ENCODE measurements at regions not wholly inside any gene's neighbourhood (a gene's known extent, or its start where the extent isn't known, plus 50 kb on each side); places are given as distances from the start of the nearest gene placed in this dataset.
"Not testable (repeated sequence)": the region's sequence is repeated elsewhere in the genome, so short reads cannot be mapped to it uniquely, and the experiment has no call there.

GRCh38 chr2:117378653-117379052 lies 435.8 kb upstream of the DDX18 start:
- TF ChIP-seq CTCF (IDR thresholded peaks at IDR 0.05) (no peak), POLR2A (IDR thresholded peaks at IDR 0.05) (no peak)
- DNase-seq (ENCODE audit: low spot score in 2 of 2) = no peak
- H3K4me3 ChIP-seq (ENCODE audit: low read depth, poor library complexity, severe bottlenecking) = no peak overlapping the region
- WGBS, 2 donors = 58 to 66% methylated on average over 4 of the region's 4 CpGs
- intact Hi-C loops (cut with DNase I; ENCODE audit: low total_unique reads) = no loop called here

GRCh38 chr2:117379928-117380327 lies 434.6 kb upstream of the DDX18 start:
- no peak for DNase-seq (ENCODE audit: low spot score in 2 of 2)
- TF ChIP-seq POLR2A (IDR thresholded peaks at IDR 0.05) = no peak
- no peak for TF ChIP-seq CTCF (IDR thresholded peaks at IDR 0.05)
- no peak overlapping the region for H3K4me3 ChIP-seq (ENCODE audit: low read depth, poor library complexity, severe bottlenecking)
- intact Hi-C loops (cut with DNase I; ENCODE audit: low total_unique reads) = no loop called here
- 81 to 84% methylated on average over 4 of the region's 4 CpGs for WGBS, 2 donors

GRCh38 chr2:117383997-117384396 lies 430.5 kb upstream of the DDX18 start:
- H3K4me3 ChIP-seq (ENCODE audit: low read depth, poor library complexity, severe bottlenecking); intact Hi-C loops (cut with DNase I; ENCODE audit: low total_unique reads): not testable (repeated sequence)
- WGBS, 2 donors = 94 to 95% methylated on average over 12 of the region's 12 CpGs
- DNase-seq (ENCODE audit: low spot score in 2 of 2) = peak in 1 of 2 donors; percentile 68

- TF ChIP-seq CTCF (IDR thresholded peaks at IDR 0.05) (no peak), POLR2A (IDR thresholded peaks at IDR 0.05) (no peak)
- DNase-seq (ENCODE audit: low spot score in 2 of 2) = no peak
- intact Hi-C loops (cut with DNase I; ENCODE audit: low total_unique reads) = no loop called here
- no peak overlapping the region for H3K4me3 ChIP-seq (ENCODE audit: low read depth, poor library complexity, severe bottlenecking)
Measured at GRCh38 chr2:117396161-117396560, 418.3 kb upstream of the DDX18 start.

GRCh38 chr2:117401582-117401981 lies 412.9 kb upstream of the DDX18 start:
- no peak for TF ChIP-seq CTCF (IDR thresholded peaks at IDR 0.05)
- no peak for TF ChIP-seq POLR2A (IDR thresholded peaks at IDR 0.05)
- DNase-seq (ENCODE audit: low spot score in 2 of 2) = no peak
- WGBS, 2 donors = 52% methylated on average over 1 of the region's 1 CpG
- intact Hi-C loops (cut with DNase I; ENCODE audit: low total_unique reads) = no loop called here
- H3K4me3 ChIP-seq (ENCODE audit: low read depth, poor library complexity, severe bottlenecking) = no peak overlapping the region

GRCh38 chr2:117406443-117406842 lies 408.0 kb upstream of the DDX18 start:
- TF ChIP-seq CTCF (IDR thresholded peaks at IDR 0.05) = no peak
- TF ChIP-seq POLR2A (IDR thresholded peaks at IDR 0.05) = no peak
- no peak for DNase-seq (ENCODE audit: low spot score in 2 of 2)
- WGBS, 2 donors = 93 to 94% methylated on average over 1 of the region's 1 CpG
- H3K4me3 ChIP-seq (ENCODE audit: low read depth, poor library complexity, severe bottlenecking) = no peak overlapping the region
- intact Hi-C loops (cut with DNase I; ENCODE audit: low total_unique reads) = no loop called here

Data from lower leg skin (tissue), 4 donors.